K562 (cell line): ENCODE measurements at regions not wholly inside any gene's neighbourhood (a gene's known extent, or its start where the extent isn't known, plus 50 kb on each side); places are given as distances from the start of the nearest gene placed in this dataset.

ENCODE experiments used
- ATAC-seq: fragments of 200-7000 bp; cut with Tn5 transposase; 3 replicates; pipeline ENCODE4 v1.9.1; 2020; ENCODE audit warnings: moderate library complexity
- BruUV-seq: library from RNA; stranded (reverse); fragments of 400-500 nt; replicated peaks from 2 replicates; lab custom pipeline; 2021; lab: Mats Ljungman, UMichigan
- CTCF ChIA-PET: fragments of 300-600 bp; formaldehyde crosslinking; extraction: SDS; loops from one replicate; lab custom pipeline; 2021; ENCODE audit warnings: low intra/inter-chr PET ratio; lab: Yijun Ruan, JAX
- POLR2A ChIA-PET: fragments of 300-600, 350-650 bp; sonication (Branson Sonifier 250); formaldehyde crosslinking; extraction: SDS; loops from one replicate; lab custom pipeline; 2021; ENCODE audit warnings: antibody characterized with exemption, inconsistent platforms; lab: Yijun Ruan, JAX
- DNase-seq, 4 experiments: peaks; one replicate each; pipeline versions ENCODE4 v3.0.0 to v3.0.0-alpha.2; 2011 to 2018; ENCODE audit warnings: low spot score in 3 of 4, mixed read lengths in 3 of 4; ENCODE audit errors: extremely low read depth in 1 of 4
- FAIRE-seq: peaks from 2 replicates; lab custom pipeline; 2011; peaks lifted over from hg19 to GRCh38; lab: Jason Lieb, UNC
- H2AFZ ChIP-seq: 2 replicates; pipeline ENCODE4 v1.6.0; 2011; ENCODE audit warnings: low read depth, low read length, control low read depth, inconsistent platforms
- H3K27ac ChIP-seq: fragments of 200-600 bp; 3 replicates; pipeline ENCODE4 v1.8.0; 2011; ENCODE audit warnings: low read depth, mild to moderate bottlenecking, control low read depth, inconsistent platforms, low read length, moderate library complexity, mixed read lengths; ENCODE audit errors: extremely low read depth
- H3K27me3 ChIP-seq, 2 experiments: fragments of 300-600 bp in 1 of 2; 2 replicates in 1 of 2; 3 replicates in 1 of 2; pipeline versions ENCODE4 v1.6.0 to v1.8.0; 2011; ENCODE audit warnings: inconsistent platforms in 2 of 2, low read length in 2 of 2, mild to moderate bottlenecking in 1 of 2, mixed read lengths in 1 of 2, moderate library complexity in 1 of 2; ENCODE audit not compliant: control insufficient read depth in 2 of 2, insufficient read depth in 2 of 2
- H3K36me3 ChIP-seq: fragments of 300-600 bp; 3 replicates; pipeline ENCODE4 v1.8.0; 2011; ENCODE audit warnings: mild to moderate bottlenecking, low read length, inconsistent platforms; ENCODE audit not compliant: control insufficient read depth, insufficient read depth
- H3K4me1 ChIP-seq, 2 experiments: fragments of 200-600 bp in 1 of 2; replicated peaks in 1 of 2; 2 replicates in 1 of 2; 3 replicates in 1 of 2; pipeline versions ENCODE4 v1.5.1 to v1.8.0; 2011; ENCODE audit warnings: inconsistent platforms in 2 of 2, low read length in 2 of 2, mild to moderate bottlenecking in 1 of 2, mixed read lengths in 1 of 2, moderate library complexity in 1 of 2; ENCODE audit not compliant: control insufficient read depth in 2 of 2, insufficient read depth in 2 of 2
- H3K4me2 ChIP-seq: 2 replicates; pipeline ENCODE4 v1.6.1; 2011; ENCODE audit warnings: low read length, control low read depth, inconsistent platforms, mixed read lengths; ENCODE audit not compliant: insufficient read depth
- H3K4me3 ChIP-seq: fragments of 200-600 bp; sonication (generic), shearing (Covaris generic); 2 replicates; pipeline ENCODE4 v1.5.1; 2016; ENCODE audit warnings: control low read depth, inconsistent platforms
- H3K79me2 ChIP-seq: fragments of 200-600 bp; 3 replicates; pipeline ENCODE4 v1.8.0; 2011; ENCODE audit warnings: low read length, inconsistent platforms; ENCODE audit not compliant: control insufficient read depth, insufficient read depth
- H3K9ac ChIP-seq, 2 experiments: 2 replicates each; pipeline versions ENCODE4 v1.6.0 to v1.6.1; 2011; ENCODE audit warnings: low read depth in 2 of 2, low read length in 2 of 2, control low read depth in 1 of 2, inconsistent platforms in 1 of 2, mild to moderate bottlenecking in 1 of 2, mixed read lengths in 1 of 2; ENCODE audit not compliant: insufficient read depth in 1 of 2
- H3K9me1 ChIP-seq: one replicate; pipeline ENCODE4 v1.6.0; 2011; ENCODE audit warnings: inconsistent platforms, mild to moderate bottlenecking, low read length, moderate library complexity; ENCODE audit not compliant: control insufficient read depth, insufficient read depth
- H3K9me3 ChIP-seq: replicated peaks from 2 replicates; pipeline ENCODE4 v1.5.1; 2011; ENCODE audit warnings: low read depth, low read length, inconsistent platforms; ENCODE audit not compliant: control insufficient read depth, insufficient read depth
- H4K20me1 ChIP-seq: replicated peaks from 2 replicates; pipeline ENCODE4 v1.6.1; 2011; ENCODE audit warnings: low read length, inconsistent platforms, mixed read lengths; ENCODE audit not compliant: control insufficient read depth, insufficient read depth
- ATF3 ChIP-seq, 2 experiments: fragments of 450-650 bp in 1 of 2; sonication (generic) in 1 of 2; formaldehyde crosslinking in 1 of 2; IDR thresholded peaks in 1 of 2; conservative IDR thresholded peaks in 1 of 2; 2 replicates each; pipeline versions ENCODE4 v1.6.1 to v1.8.1; 2016 to 2023; ENCODE audit warnings: mild to moderate bottlenecking in 2 of 2, moderate library complexity in 2 of 2, inconsistent platforms in 1 of 2, missing genetic modification reagents in 1 of 2
- BHLHE40 ChIP-seq: IDR thresholded peaks from 2 replicates; pipeline ENCODE4 v1.6.1; 2011; ENCODE audit warnings: low read length, improper control_type of control experiment
- GABPA ChIP-seq: fragments of 200-800 bp; sonication (Bioruptor generic); conservative IDR thresholded peaks from 2 replicates; pipeline ENCODE4 v1.6.1; 2016; ENCODE audit warnings: low read depth, missing genetic modification characterization, missing compliant biosample characterization
- HMGXB4 ChIP-seq: sonication (generic); formaldehyde crosslinking; IDR thresholded peaks from 2 replicates; pipeline ENCODE4 v1.8.1; 2023; ENCODE audit warnings: mild to moderate bottlenecking, missing genetic modification reagents
- ILF3 ChIP-seq: fragments of 450-650 bp; IDR thresholded peaks from 2 replicates; pipeline ENCODE4 v1.6.1; 2018; ENCODE audit warnings: antibody characterized with exemption, mild to moderate bottlenecking, moderate library complexity, borderline replicate concordance
- KLF10 ChIP-seq: fragments of 250-450 bp; sonication (Bioruptor Pico); IDR thresholded peaks from 2 replicates; pipeline ENCODE4 v1.6.1; 2021; ENCODE audit warnings: matching md5 sums
- MYNN ChIP-seq, 2 experiments: sonication (generic); formaldehyde crosslinking in 1 of 2; IDR thresholded peaks; 2 replicates each; pipeline versions ENCODE4 v1.5.0 to v1.6.1; 2016 to 2020; ENCODE audit warnings: antibody characterized with exemption in 1 of 2, missing genetic modification reagents in 1 of 2
- NRF1 ChIP-seq, 2 experiments: fragments of 450-650 bp; IDR thresholded peaks in 1 of 2; conservative IDR thresholded peaks in 1 of 2; 2 replicates each; pipeline ENCODE4 v1.6.1; 2014; ENCODE audit warnings: mild to moderate bottlenecking in 2 of 2
- PCBP1 ChIP-seq: fragments of 200-400 bp; formaldehyde crosslinking; IDR thresholded peaks from 2 replicates; pipeline ENCODE4 v1.6.1; 2018; ENCODE audit warnings: mild to moderate bottlenecking, low read depth, low read length; ENCODE audit not compliant: poor library complexity, severe bottlenecking
- RB1 ChIP-seq: fragments of 450-650 bp; IDR thresholded peaks from 2 replicates; pipeline ENCODE4 v1.6.1; 2017; ENCODE audit warnings: low read depth, mild to moderate bottlenecking
- RBM22 ChIP-seq: fragments of 200-400 bp; formaldehyde crosslinking; IDR thresholded peaks from 2 replicates; pipeline ENCODE4 v1.6.1; 2018; ENCODE audit warnings: low read length, low read depth; ENCODE audit not compliant: poor library complexity, severe bottlenecking
- SIN3B ChIP-seq: fragments of 450-650 bp; IDR thresholded peaks from 2 replicates; pipeline ENCODE4 v1.6.1; 2017; ENCODE audit warnings: low read depth, mild to moderate bottlenecking, moderate library complexity
- TRIM28 ChIP-seq: fragments of 450-650 bp; IDR thresholded peaks from 2 replicates; pipeline ENCODE4 v1.6.1; 2017
- ZNF561 ChIP-seq: fragments of 450-650 bp; formaldehyde crosslinking; conservative IDR thresholded peaks from 2 replicates; pipeline ENCODE4 v1.4.0; 2020; ENCODE audit warnings: mild to moderate bottlenecking, moderate library complexity
- WGBS: fragments of 100-300 bp; shearing (Covaris generic); methylation state at CpG from one replicate; pipeline ENCODE4 v1.1.6; 2016; ENCODE audit warnings: low coverage, mixed read lengths; ENCODE audit not compliant: insufficient coverage; ENCODE audit errors: missing lambda C conversion rate; 5-methylcytosine and 5-hydroxymethylcytosine counted together
- in situ Hi-C: fragments of 300-500 bp; cut with MboI; formaldehyde crosslinking; loops from 4 replicates; pipeline ENCODE4 v1.15.0; 2018; ENCODE audit warnings: inconsistent platforms, mixed read lengths
- intact Hi-C: fragments of 100-400 bp; cut with micrococcal nuclease; formaldehyde crosslinking; loops from 2 replicates; pipeline ENCODE4 v1.14.2; 2022
- TF ChIP-seq, protein P1 (sequence below): fragments of 450-650 bp; formaldehyde crosslinking; IDR thresholded peaks from 2 replicates; pipeline ENCODE4 v1.4.0; 2020; ENCODE audit warnings: mild to moderate bottlenecking, moderate library complexity

GRCh38 chr22:27476729-27477128 lies 324.8 kb downstream of the MN1 start:
- Histone ChIP-seq H3K79me2 (no peaks in the 10 kb centered on the region), H2AFZ (no peak overlapping the region), H3K9me3 (no peaks in the 10 kb centered on the region), H3K27me3 (peaks cover 0 to 18% of the 10 kb centered on the region in 2 experiments; a peak in 2 of 5 replicates), H3K9me1 (no peaks in the 10 kb centered on the region), H4K20me1 (no peaks in the 10 kb centered on the region; the same call in 1 of the 2 replicates), H3K36me3 (no peaks in the 10 kb centered on the region), H3K4me3 (no peak overlapping the region), H3K27ac (no peak overlapping the region), H3K4me1 (no peaks in the 10 kb centered on the region), H3K9ac (no peak overlapping the region), H3K4me2 (no peak overlapping the region)
- intact Hi-C loops (no loop called here), in situ Hi-C loops (no loop called here)
- ChIA-PET CTCF (no interaction called here), POLR2A (interaction anchor here (0.8 to 1.1 kb wide), 3 partner anchors 9 to 514 kb away, joined by 3 read pairs; no protein-coding TSS in a partner anchor)
- WGBS = 5% methylated on average over 6 of the region's 8 CpGs
- FAIRE-seq (no peak), DNase-seq (no peak), ATAC-seq (no peak)
- BruUV-seq = no TSS peak
- TF ChIP-seq ILF3 (no peak), ATF3 (IDR thresholded peaks at IDR 0.05) (no peak), ATF3 (CRISPR knock-in tag; conservative IDR thresholded peaks at IDR 0.05) (no peak), KLF10 (no peak), ZNF561 (CRISPR knock-in tag) (no peak), RB1 (no peak), RBM22 (no peak), BHLHE40 (no peak), GABPA (tag) (no peak), PCBP1 (no peak), HMGXB4 (CRISPR knock-in tag) (no peak), NRF1 (conservative IDR thresholded peaks at IDR 0.05 in 1 of 2, IDR thresholded peaks at IDR 0.05 in 1 of 2) (no peak), TRIM28 (no peak), SIN3B (no peak), MYNN (IDR thresholded peaks at IDR 0.05) (no peak), MYNN (CRISPR knock-in tag; IDR thresholded peaks at IDR 0.05) (no peak)
- TF ChIP-seq, protein P1, sequence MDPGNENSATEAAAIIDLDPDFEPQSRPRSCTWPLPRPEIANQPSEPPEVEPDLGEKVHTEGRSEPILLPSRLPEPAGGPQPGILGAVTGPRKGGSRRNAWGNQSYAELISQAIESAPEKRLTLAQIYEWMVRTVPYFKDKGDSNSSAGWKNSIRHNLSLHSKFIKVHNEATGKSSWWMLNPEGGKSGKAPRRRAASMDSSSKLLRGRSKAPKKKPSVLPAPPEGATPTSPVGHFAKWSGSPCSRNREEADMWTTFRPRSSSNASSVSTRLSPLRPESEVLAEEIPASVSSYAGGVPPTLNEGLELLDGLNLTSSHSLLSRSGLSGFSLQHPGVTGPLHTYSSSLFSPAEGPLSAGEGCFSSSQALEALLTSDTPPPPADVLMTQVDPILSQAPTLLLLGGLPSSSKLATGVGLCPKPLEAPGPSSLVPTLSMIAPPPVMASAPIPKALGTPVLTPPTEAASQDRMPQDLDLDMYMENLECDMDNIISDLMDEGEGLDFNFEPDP (CRISPR knock-in tag) = no peak
